ENCODE measurements at regions not wholly inside any gene's neighbourhood (a gene's known extent, or its start where the extent isn't known, plus 50 kb on each side); places are given as distances from the start of the nearest gene placed in this dataset.

- Histone ChIP-seq H3K4me3 (replicated peaks; ENCODE audit: low read depth, low read length) (no peak overlapping the region), H3K27me3 (replicated peaks; ENCODE audit: control insufficient read depth, insufficient read depth, low read length) (no peaks in the 10 kb centered on the region), H3K36me3 (ENCODE audit: control insufficient read depth, insufficient read depth, low read length) (no peaks in the 10 kb centered on the region)
- TF ChIP-seq, protein P1, sequence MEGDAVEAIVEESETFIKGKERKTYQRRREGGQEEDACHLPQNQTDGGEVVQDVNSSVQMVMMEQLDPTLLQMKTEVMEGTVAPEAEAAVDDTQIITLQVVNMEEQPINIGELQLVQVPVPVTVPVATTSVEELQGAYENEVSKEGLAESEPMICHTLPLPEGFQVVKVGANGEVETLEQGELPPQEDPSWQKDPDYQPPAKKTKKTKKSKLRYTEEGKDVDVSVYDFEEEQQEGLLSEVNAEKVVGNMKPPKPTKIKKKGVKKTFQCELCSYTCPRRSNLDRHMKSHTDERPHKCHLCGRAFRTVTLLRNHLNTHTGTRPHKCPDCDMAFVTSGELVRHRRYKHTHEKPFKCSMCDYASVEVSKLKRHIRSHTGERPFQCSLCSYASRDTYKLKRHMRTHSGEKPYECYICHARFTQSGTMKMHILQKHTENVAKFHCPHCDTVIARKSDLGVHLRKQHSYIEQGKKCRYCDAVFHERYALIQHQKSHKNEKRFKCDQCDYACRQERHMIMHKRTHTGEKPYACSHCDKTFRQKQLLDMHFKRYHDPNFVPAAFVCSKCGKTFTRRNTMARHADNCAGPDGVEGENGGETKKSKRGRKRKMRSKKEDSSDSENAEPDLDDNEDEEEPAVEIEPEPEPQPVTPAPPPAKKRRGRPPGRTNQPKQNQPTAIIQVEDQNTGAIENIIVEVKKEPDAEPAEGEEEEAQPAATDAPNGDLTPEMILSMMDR (IDR thresholded peaks at IDR 0.05; ENCODE audit: insufficient read depth, low read length, poor library complexity, severe bottlenecking), result no peak
- no peak for DNase-seq (ENCODE audit: extremely low read depth, insufficient read length)
These were observed 453.2 kb upstream of the PROK2 start for GRCh38 chr3:72238010-72238691.

DNA sequence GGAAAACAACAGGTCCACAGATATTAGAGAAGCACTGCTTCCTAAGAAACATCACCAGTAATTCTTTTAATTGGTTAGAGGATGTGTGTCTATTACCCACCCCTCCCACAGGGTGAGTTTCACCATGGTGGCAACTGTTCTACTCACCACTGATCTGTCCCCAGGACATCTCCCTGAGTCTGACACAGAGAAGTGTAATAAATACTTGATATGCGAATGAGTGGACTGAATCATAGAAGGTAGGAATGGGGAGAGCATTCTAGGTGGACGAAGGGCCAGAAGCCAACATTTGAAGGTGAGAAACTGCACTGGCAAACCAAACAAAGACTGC, 452.7 kb upstream of the PROK2 start:
- DNase-seq (ENCODE audit: extremely low read depth, insufficient read length), result no peak
- H3K36me3 ChIP-seq (ENCODE audit: control insufficient read depth, insufficient read depth, low read length), result no peaks in the 10 kb centered on the region
- H3K4me3 ChIP-seq (replicated peaks; ENCODE audit: low read depth, low read length), result no peak overlapping the region
- TF ChIP-seq, protein P1 (IDR thresholded peaks at IDR 0.05; ENCODE audit: insufficient read depth, low read length, poor library complexity, severe bottlenecking), result no peak
- H3K27me3 ChIP-seq (replicated peaks; ENCODE audit: control insufficient read depth, insufficient read depth, low read length), result no peaks in the 10 kb centered on the region

GRCh38 chr3:72234391-72234790, 449.4 kb upstream of the PROK2 start:
- no peak overlapping the region for H3K4me3 ChIP-seq (replicated peaks; ENCODE audit: low read depth, low read length)
- no peak for DNase-seq (ENCODE audit: extremely low read depth, insufficient read length)
- no peaks in the 10 kb centered on the region for H3K36me3 ChIP-seq (ENCODE audit: control insufficient read depth, insufficient read depth, low read length)
- H3K27me3 ChIP-seq (replicated peaks; ENCODE audit: control insufficient read depth, insufficient read depth, low read length), result peaks cover 5% of the 10 kb centered on the region; the same call in 1 of the 2 replicates
- TF ChIP-seq, protein P1 (IDR thresholded peaks at IDR 0.05; ENCODE audit: insufficient read depth, low read length, poor library complexity, severe bottlenecking), result no peak

DNA sequence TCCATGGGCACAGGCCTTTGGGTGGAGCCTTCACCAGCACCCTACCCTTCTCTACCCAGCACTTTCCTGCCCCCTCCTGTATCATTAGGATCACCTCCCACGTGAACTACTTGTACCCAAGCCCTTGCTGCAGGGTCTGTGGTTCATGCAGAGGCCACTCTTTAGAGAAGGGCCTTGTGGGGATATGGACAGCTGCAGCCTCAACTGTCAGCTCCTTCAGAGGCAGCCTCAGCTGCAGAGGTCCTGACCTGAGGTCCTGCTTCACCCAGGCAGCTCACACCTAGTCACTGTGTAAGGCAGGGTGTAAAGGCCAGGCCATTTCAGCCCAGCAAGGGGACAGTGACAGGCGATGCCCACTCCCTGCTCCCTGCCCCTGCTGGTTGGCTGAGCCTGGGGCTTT, 448.6 kb upstream of the PROK2 start:
- DNase-seq (ENCODE audit: extremely low read depth, insufficient read length), result no peak
- TF ChIP-seq, protein P1 (IDR thresholded peaks at IDR 0.05; ENCODE audit: insufficient read depth, low read length, poor library complexity, severe bottlenecking), result no peak

GRCh38 chr3:72232777-72233176, 447.8 kb upstream of the PROK2 start:
- Histone ChIP-seq H3K36me3 (ENCODE audit: control insufficient read depth, insufficient read depth, low read length) (no peaks in the 10 kb centered on the region), H3K27me3 (replicated peaks; ENCODE audit: control insufficient read depth, insufficient read depth, low read length) (peaks cover 6% of the 10 kb centered on the region; the same call in 1 of the 2 replicates)
- no peak for DNase-seq (ENCODE audit: extremely low read depth, insufficient read length)

More for the DNA sequence above, 448.6 kb upstream of the PROK2 start:
- H3K36me3 ChIP-seq (ENCODE audit: control insufficient read depth, insufficient read depth, low read length), result no peaks in the 10 kb centered on the region
- no peak overlapping the region for H3K4me3 ChIP-seq (replicated peaks; ENCODE audit: low read depth, low read length)
- H3K27me3 ChIP-seq (replicated peaks; ENCODE audit: control insufficient read depth, insufficient read depth, low read length), result peaks cover 5% of the 10 kb centered on the region; the same call in 1 of the 2 replicates

More at GRCh38 chr3:72232777-72233176, 447.8 kb upstream of the PROK2 start:
- no peak overlapping the region for H3K4me3 ChIP-seq (replicated peaks; ENCODE audit: low read depth, low read length)
- TF ChIP-seq, protein P1 (IDR thresholded peaks at IDR 0.05; ENCODE audit: insufficient read depth, low read length, poor library complexity, severe bottlenecking), result peak; percentile 18
